Ramos (cell line): ENCODE measurements at regions not wholly inside any gene's neighbourhood (a gene's known extent, or its start where the extent isn't known, plus 50 kb on each side); places are given as distances from the start of the nearest gene placed in this dataset.

Experiments
- in situ Hi-C: fragments of 300-500 bp; cut with MboI; formaldehyde crosslinking; loops from one replicate; pipeline ENCODE4 v1.14.3; 2022; ENCODE audit warnings: low sequenced_read_pairs; ENCODE audit not compliant: unreplicated experiment

GRCh38 chr20:48314925-48315592 is 512.7 kb downstream of the PREX1 start:
- in situ Hi-C loops, result no loop called here

DNA sequence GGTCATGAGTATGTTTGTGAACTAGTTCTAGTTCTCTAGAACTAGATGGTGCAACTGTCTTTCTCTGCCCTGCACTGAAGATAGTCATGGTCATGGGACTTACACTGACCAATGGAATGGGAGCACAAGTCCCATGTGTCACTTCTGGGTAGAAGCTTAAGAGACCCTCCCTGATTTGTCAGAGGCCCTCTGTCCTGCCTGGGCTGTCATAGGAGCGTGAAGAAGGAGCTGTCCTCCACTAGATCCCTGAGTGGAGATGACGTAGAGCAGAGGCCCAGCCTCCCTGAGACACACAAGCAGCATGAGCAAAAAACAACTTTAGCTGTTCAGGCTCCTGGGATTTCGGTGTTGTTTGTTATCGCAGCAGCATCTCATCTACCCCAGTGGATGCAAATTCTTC is 514.5 kb downstream of the PREX1 start:
- in situ Hi-C loops, result no loop called here

- in situ Hi-C loops, result no loop called here
Observed at GRCh38 chr20:48311956-48312355, 515.8 kb downstream of the PREX1 start.

- in situ Hi-C loops, result no loop called here
Observed at GRCh38 chr20:48310305-48310704, 517.5 kb downstream of the PREX1 start.

DNA sequence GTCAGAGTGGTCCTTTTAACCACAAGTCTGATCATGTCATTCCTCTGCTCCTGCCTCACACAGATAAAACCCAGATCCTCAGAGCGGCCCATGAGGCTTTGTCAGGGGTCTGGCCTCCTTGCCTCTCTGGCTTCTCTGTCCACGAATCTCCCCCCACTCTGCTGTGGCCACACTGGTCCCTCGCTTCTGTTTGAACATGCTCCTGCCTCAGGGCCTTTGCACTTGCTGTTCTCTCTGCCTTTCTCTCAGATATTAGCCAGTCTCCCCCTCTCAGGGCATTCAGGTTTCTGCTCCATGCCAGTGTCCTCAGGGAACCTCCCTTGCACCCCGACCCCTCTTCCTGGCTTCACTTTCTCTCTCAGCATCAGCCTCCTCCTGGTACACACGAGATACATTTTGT is 518.5 kb downstream of the PREX1 start:
- in situ Hi-C loops, result no loop called here

DNA sequence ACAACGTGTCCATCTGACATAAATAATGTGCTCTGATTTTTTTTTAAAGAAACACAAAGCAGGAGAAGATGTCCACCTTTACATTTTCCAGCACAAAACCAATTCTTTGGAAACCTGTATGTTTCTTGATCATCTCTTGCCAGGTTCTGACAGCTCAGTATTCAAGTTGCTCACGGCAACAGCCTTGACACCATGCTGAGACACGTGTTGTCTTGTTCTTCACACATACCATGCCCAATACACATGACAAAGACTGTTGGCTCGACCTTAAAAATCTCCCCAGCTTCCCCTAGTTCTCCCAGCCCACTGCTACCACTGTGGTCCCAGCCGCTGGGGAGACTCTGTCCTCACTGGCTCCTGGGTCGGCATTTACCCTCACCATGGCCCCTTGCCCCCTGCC is 518.9 kb downstream of the PREX1 start:
- in situ Hi-C loops, result no loop called here

GRCh38 chr20:48308232-48308781 is 519.5 kb downstream of the PREX1 start:
- in situ Hi-C loops, result no loop called here

DNA sequence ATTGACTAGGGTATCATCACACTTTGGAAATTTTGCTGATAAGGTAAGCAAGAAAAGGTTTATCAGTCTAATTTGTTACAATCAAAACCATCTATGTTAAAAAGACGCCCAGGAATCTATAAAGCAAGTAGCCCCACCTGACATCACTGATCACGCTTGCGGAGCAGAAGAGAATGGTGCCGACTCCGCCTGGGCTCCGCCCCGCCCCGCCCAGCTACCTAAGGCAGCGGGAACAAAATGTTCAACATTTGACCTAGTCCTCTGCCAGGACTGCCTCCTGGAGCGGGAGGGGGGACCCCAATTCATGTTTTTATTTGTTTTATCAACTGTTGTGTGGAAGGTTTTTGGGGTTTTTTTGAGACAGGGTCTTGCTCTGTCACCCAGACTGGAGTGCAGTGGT is 520.5 kb downstream of the PREX1 start:
- in situ Hi-C loops, result no loop called here

- in situ Hi-C loops, result no loop called here
Observed at GRCh38 chr20:48302844-48303542, 517.7 kb upstream of the SULF2 start.

- in situ Hi-C loops, result no loop called here
Observed at GRCh38 chr20:48302149-48302548, 516.9 kb upstream of the SULF2 start.

GRCh38 chr20:48301189-48301588 is 515.9 kb upstream of the SULF2 start:
- in situ Hi-C loops, result no loop called here

GRCh38 chr20:48300529-48300928 is 515.2 kb upstream of the SULF2 start:
- in situ Hi-C loops, result no loop called here

GRCh38 chr20:48298851-48299484 is 513.7 kb upstream of the SULF2 start:
- in situ Hi-C loops, result no loop called here

GRCh38 chr20:48298433-48298832 is 513.2 kb upstream of the SULF2 start:
- in situ Hi-C loops, result no loop called here

GRCh38 chr20:48295966-48296421 is 510.7 kb upstream of the SULF2 start:
- in situ Hi-C loops, result no loop called here

GRCh38 chr20:48295445-48295903 is 510.2 kb upstream of the SULF2 start:
- in situ Hi-C loops, result no loop called here

GRCh38 chr20:48294942-48295341 is 509.7 kb upstream of the SULF2 start:
- in situ Hi-C loops, result no loop called here

- in situ Hi-C loops, result no loop called here
Observed at GRCh38 chr20:48294196-48294595, 508.9 kb upstream of the SULF2 start.

- in situ Hi-C loops, result no loop called here
Observed at GRCh38 chr20:48293671-48294070, 508.4 kb upstream of the SULF2 start.

DNA sequence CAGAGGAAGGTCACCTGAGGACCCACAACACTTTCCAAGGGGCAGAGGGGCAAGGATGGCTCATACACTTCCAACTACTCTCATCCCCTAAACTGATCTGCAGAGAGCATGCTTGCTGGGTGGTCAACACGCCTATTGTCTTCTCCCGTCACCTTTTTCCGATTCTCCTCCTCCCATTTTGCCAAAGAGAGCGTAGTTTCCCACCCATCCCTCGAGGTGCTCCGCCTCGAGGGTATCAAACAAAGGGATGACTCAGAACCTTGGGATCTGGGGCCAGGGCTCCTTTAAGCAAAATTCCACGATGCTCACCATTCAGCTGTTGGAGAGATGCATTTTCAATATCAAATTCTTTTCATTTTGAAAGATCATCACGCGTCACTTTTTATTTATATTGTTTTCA is 507.5 kb upstream of the SULF2 start:
- in situ Hi-C loops, result no loop called here

- in situ Hi-C loops, result no loop called here
Observed at GRCh38 chr20:48291896-48292295, 506.6 kb upstream of the SULF2 start.
